B cell (primary cell): ENCODE measurements at regions not wholly inside any gene's neighbourhood (a gene's known extent, or its start where the extent isn't known, plus 50 kb on each side); places are given as distances from the start of the nearest gene placed in this dataset.

ENCODE experiments used
- ATAC-seq: fragments of 200-7000 bp; cut with Tn5 transposase; one replicate; pipeline ENCODE4 v1.10.0; 2021; ENCODE audit warnings: low read depth, mild to moderate bottlenecking, moderate number of reproducible peaks, moderate library complexity
- CTCF ChIA-PET: fragments of 350-600 bp; sonication (Branson Sonifier 250); formaldehyde crosslinking; loops from one replicate; lab custom pipeline; 2021; ENCODE audit warnings: antibody characterized with exemption, inconsistent platforms; lab: Charles Lee
- POLR2A ChIA-PET: fragments of 350-600 bp; sonication (Branson Sonifier 250); formaldehyde crosslinking; loops from one replicate; lab custom pipeline; 2021; ENCODE audit warnings: antibody characterized with exemption; lab: Charles Lee
- DNase-seq: peaks from one replicate; pipeline ENCODE4 v3.0.0; 2013
- H2AFZ ChIP-seq: 2 replicates; pipeline ENCODE4 v1.6.1; 2012; ENCODE audit warnings: mild to moderate bottlenecking, low read depth, low read length; ENCODE audit not compliant: insufficient read depth, poor library complexity, severe bottlenecking
- H3K27ac ChIP-seq, 2 donors: 1 replicate in 1 of 2; 2 replicates in 1 of 2; pipeline ENCODE4 v1.5.1; 2012 to 2013; ENCODE audit warnings: low read length in 2 of 2, mild to moderate bottlenecking in 2 of 2, moderate library complexity in 1 of 2
- H3K27me3 ChIP-seq, 4 experiments: fragments of 200-600 bp in 1 of 4; sonication (generic) in 1 of 4; replicated peaks in 1 of 4; 1 replicate in 2 of 4; 2 replicates in 2 of 4; pipeline versions ENCODE4 v1.6.1 to v1.7.0; 2013 to 2016; ENCODE audit warnings: low read length in 3 of 4, mild to moderate bottlenecking in 2 of 4, mixed read lengths in 1 of 4, moderate library complexity in 1 of 4; ENCODE audit not compliant: insufficient read depth in 4 of 4, control insufficient read depth in 3 of 4; ENCODE audit errors: control extremely low read depth in 1 of 4
- H3K36me3 ChIP-seq, 2 experiments: replicated peaks in 1 of 2; 1 replicate in 1 of 2; 2 replicates in 1 of 2; pipeline versions ENCODE4 v1.6.1 to v1.7.1; 2013; ENCODE audit warnings: low read length in 1 of 2; ENCODE audit not compliant: insufficient read depth in 2 of 2, control insufficient read depth in 1 of 2; ENCODE audit errors: control extremely low read depth in 1 of 2, extremely low read depth in 1 of 2
- H3K4me1 ChIP-seq, 2 donors: fragments of 200-600 bp in 1 of 2; sonication (generic) in 1 of 2; 1 replicate in 1 of 2; 2 replicates in 1 of 2; pipeline versions ENCODE4 v1.5.1 to v1.6.1; 2013 to 2017; ENCODE audit warnings: low read length in 2 of 2; ENCODE audit not compliant: control insufficient read depth in 2 of 2, insufficient read depth in 2 of 2
- H3K4me2 ChIP-seq: replicated peaks from 2 replicates; pipeline ENCODE3; 2012; ENCODE audit warnings: mild to moderate bottlenecking, low read depth, low read length; ENCODE audit not compliant: poor library complexity, severe bottlenecking
- H3K4me3 ChIP-seq, 5 experiments: fragments of 200-600 bp in 1 of 5; sonication (generic) in 1 of 5; 1 replicate in 3 of 5; 2 replicates in 2 of 5; pipeline versions ENCODE4 v1.5.1 to v1.7.0; 2011 to 2016; ENCODE audit warnings: low read length in 4 of 5, mild to moderate bottlenecking in 4 of 5, low read depth in 2 of 5, control low read depth in 1 of 5, moderate library complexity in 1 of 5; ENCODE audit not compliant: insufficient read depth in 1 of 5; ENCODE audit errors: control extremely low read depth in 1 of 5, extremely low read depth in 1 of 5
- H3K79me2 ChIP-seq: fragments of 200-600 bp; sonication (generic); one replicate; pipeline ENCODE4 v1.6.0; 2016; ENCODE audit warnings: low read length; ENCODE audit not compliant: control insufficient read depth, insufficient read depth
- H3K9ac ChIP-seq: fragments of 200-600 bp; sonication (generic); 2 replicates; pipeline ENCODE4 v1.6.1; 2017; ENCODE audit warnings: mild to moderate bottlenecking, low read length, moderate library complexity
- H3K9me3 ChIP-seq, 3 donors: one replicate each; pipeline versions ENCODE4 v1.6.1 to v1.7.1; 2013; ENCODE audit warnings: low read length in 2 of 3; ENCODE audit not compliant: control insufficient read depth in 2 of 3, insufficient read depth in 1 of 3; ENCODE audit errors: control extremely low read depth in 1 of 3
- H4K20me1 ChIP-seq: 2 replicates; pipeline ENCODE4 v1.6.0; 2012; ENCODE audit warnings: mild to moderate bottlenecking, low read length; ENCODE audit not compliant: insufficient read depth, control insufficient read depth, poor library complexity, severe bottlenecking
- H3K27ac Mint-ChIP-seq: one replicate; pipeline ENCODE4 v1.8.0; 2021; ENCODE audit warnings: mixed read lengths
- H3K27me3 Mint-ChIP-seq: one replicate; pipeline ENCODE4 v1.8.0; 2021; ENCODE audit warnings: mixed read lengths
- H3K4me1 Mint-ChIP-seq: one replicate; pipeline ENCODE4 v1.8.0; 2021; ENCODE audit warnings: mixed read lengths
- H3K4me3 Mint-ChIP-seq: one replicate; pipeline ENCODE4 v1.8.0; 2021; ENCODE audit warnings: mixed read lengths
- H3K9me3 Mint-ChIP-seq: one replicate; pipeline ENCODE4 v1.8.0; 2022; ENCODE audit warnings: mixed read lengths; ENCODE audit not compliant: insufficient read depth
- CTCF ChIP-seq: fragments of 200-600 bp; IDR thresholded peaks from one replicate; pipeline ENCODE4 v1.8.0; 2022; ENCODE audit warnings: antibody characterized with exemption, mild to moderate bottlenecking
- EZH2 ChIP-seq: IDR thresholded peaks from 2 replicates; pipeline ENCODE4 v1.6.1; 2012; ENCODE audit warnings: borderline replicate concordance, low read depth, mild to moderate bottlenecking, moderate library complexity, low read length; ENCODE audit not compliant: insufficient read depth, poor library complexity, severe bottlenecking
- WGBS: methylation state at CpG from one replicate; pipeline ENCODE4 v1.1.5; 2013; ENCODE audit warnings: missing lambda C conversion rate; ENCODE audit not compliant: insufficient coverage; 5-methylcytosine and 5-hydroxymethylcytosine counted together
- intact Hi-C: fragments of 100-400 bp; cut with micrococcal nuclease; formaldehyde crosslinking; loops from one replicate; pipeline ENCODE4 v1.10.0; 2022

GRCh38 chr11:25941353-25941752, 390.6 kb upstream of the ANO3 start:
- H3K4me3 Mint-ChIP-seq, result no peak overlapping the region
- intact Hi-C loops, result no loop called here
- no CpG with 5 or more reads among the region's 1 CpG for WGBS
- no peak for DNase-seq
- Histone ChIP-seq H3K4me1 (no peaks in the 10 kb centered on the region), H3K4me3 (no peak overlapping the region), H3K9me3 (peaks cover 0 to 20% (median 0%) of the 10 kb centered on the region in 3 donors), H3K9ac (no peak overlapping the region), H4K20me1 (no peaks in the 10 kb centered on the region), H3K4me2 (no peak overlapping the region), H3K79me2 (no peaks in the 10 kb centered on the region), H3K27ac (no peak overlapping the region), H3K36me3 (no peaks in the 10 kb centered on the region), H2AFZ (no peak overlapping the region), H3K27me3 (no peaks in the 10 kb centered on the region)
- ChIA-PET CTCF (no interaction called here), POLR2A (no interaction called here)
- no peaks in the 10 kb centered on the region for H3K9me3 Mint-ChIP-seq
- H3K27ac Mint-ChIP-seq, result no peak overlapping the region
- TF ChIP-seq EZH2 (no peak), CTCF (no peak)
- no peak for ATAC-seq
- H3K4me1 Mint-ChIP-seq, result no peaks in the 10 kb centered on the region
- H3K27me3 Mint-ChIP-seq, result peaks cover 9% of the 10 kb centered on the region

GRCh38 chr11:25943031-25943430, 388.9 kb upstream of the ANO3 start:
- no peak overlapping the region for H3K27ac Mint-ChIP-seq
- H3K36me3 ChIP-seq, result no peaks in the 10 kb centered on the region
- no peaks in the 10 kb centered on the region for H4K20me1 ChIP-seq
- H3K27ac ChIP-seq, result no peak overlapping the region
- H3K9ac ChIP-seq, result no peak overlapping the region
- no peak overlapping the region for H3K4me3 ChIP-seq
- TF ChIP-seq CTCF (no peak), EZH2 (no peak)
- no peak for DNase-seq
- POLR2A ChIA-PET, result no interaction called here
- CTCF ChIA-PET, result no interaction called here
- no CpG with 5 or more reads among the region's 6 CpGs for WGBS
- no peak overlapping the region for H3K4me3 Mint-ChIP-seq
- H3K4me1 Mint-ChIP-seq, result no peaks in the 10 kb centered on the region
- H3K9me3 ChIP-seq, result peaks cover 0 to 20% (median 0%) of the 10 kb centered on the region in 3 donors
- no peaks in the 10 kb centered on the region for H3K79me2 ChIP-seq
- ATAC-seq, result no peak
- H3K27me3 ChIP-seq, result no peaks in the 10 kb centered on the region
- H2AFZ ChIP-seq, result no peak overlapping the region
- H3K4me1 ChIP-seq, result no peaks in the 10 kb centered on the region
- intact Hi-C loops, result no loop called here
- no peaks in the 10 kb centered on the region for H3K9me3 Mint-ChIP-seq
- H3K27me3 Mint-ChIP-seq, result peaks cover 9% of the 10 kb centered on the region
- no peak overlapping the region for H3K4me2 ChIP-seq
